ENCODE measurements at regions not wholly inside any gene's neighbourhood (a gene's known extent, or its start where the extent isn't known, plus 50 kb on each side); places are given as distances from the start of the nearest gene placed in this dataset.
"Not testable (repeated sequence)": the region's sequence is repeated elsewhere in the genome, so short reads cannot be mapped to it uniquely, and the experiment has no call there.

- Histone ChIP-seq H3K4me1 (ENCODE audit: control insufficient read depth in 3 of 3, insufficient read depth in 3 of 3, low read length in 3 of 3) (peaks cover 0 to 9% (median 0%) of the 10 kb centered on the region in 3 donors), H3K4me3 (ENCODE audit: low read length in 3 of 3) (no peak overlapping the region), H3K36me3 (ENCODE audit: control insufficient read depth in 3 of 3, insufficient read depth in 3 of 3, low read length in 3 of 3) (no peaks in the 10 kb centered on the region), H3K9ac (ENCODE audit: low read depth in 1 of 3, low read length in 3 of 3) (no peak overlapping the region), H3K9me3 (ENCODE audit: control insufficient read depth in 3 of 3, low read length in 3 of 3) (no peaks in the 10 kb centered on the region), H3K27me3 (ENCODE audit: control insufficient read depth in 3 of 3, insufficient read depth in 3 of 3, low read length in 3 of 3) (no peaks in the 10 kb centered on the region), H3K27ac (ENCODE audit: low read depth, low read length) (no peak overlapping the region)
Measured at GRCh38 chr7:46930366-46930765, 651.5 kb downstream of the TNS3 start.

GRCh38 chr7:46929359-46929758 lies 652.6 kb downstream of the TNS3 start:
- Histone ChIP-seq H3K4me1 (ENCODE audit: control insufficient read depth in 3 of 3, insufficient read depth in 3 of 3, low read length in 3 of 3) (peaks cover 0 to 9% (median 0%) of the 10 kb centered on the region in 3 donors), H3K27me3 (ENCODE audit: control insufficient read depth in 3 of 3, insufficient read depth in 3 of 3, low read length in 3 of 3) (no peaks in the 10 kb centered on the region), H3K9ac (ENCODE audit: low read depth in 1 of 3, low read length in 3 of 3) (no peak overlapping the region), H3K9me3 (ENCODE audit: control insufficient read depth in 3 of 3, low read length in 3 of 3) (no peaks in the 10 kb centered on the region), H3K4me3 (ENCODE audit: low read length in 3 of 3) (no peak overlapping the region), H3K27ac (ENCODE audit: low read depth, low read length) (no peak overlapping the region), H3K36me3 (ENCODE audit: control insufficient read depth in 3 of 3, insufficient read depth in 3 of 3, low read length in 3 of 3) (no peaks in the 10 kb centered on the region)

GRCh38 chr7:46928719-46929118 lies 653.2 kb downstream of the TNS3 start:
- no peaks in the 10 kb centered on the region for H3K9me3 ChIP-seq (ENCODE audit: control insufficient read depth in 3 of 3, low read length in 3 of 3)
- no peaks in the 10 kb centered on the region for H3K36me3 ChIP-seq (ENCODE audit: control insufficient read depth in 3 of 3, insufficient read depth in 3 of 3, low read length in 3 of 3)
- H3K9ac ChIP-seq (ENCODE audit: low read depth in 1 of 3, low read length in 3 of 3), result no peak overlapping the region
- H3K27ac ChIP-seq (ENCODE audit: low read depth, low read length), result no peak overlapping the region
- no peaks in the 10 kb centered on the region for H3K27me3 ChIP-seq (ENCODE audit: control insufficient read depth in 3 of 3, insufficient read depth in 3 of 3, low read length in 3 of 3)
- H3K4me3 ChIP-seq (ENCODE audit: low read length in 3 of 3), result no peak overlapping the region
- peaks cover 0 to 9% (median 0%) of the 10 kb centered on the region in 3 donors for H3K4me1 ChIP-seq (ENCODE audit: control insufficient read depth in 3 of 3, insufficient read depth in 3 of 3, low read length in 3 of 3)

GRCh38 chr7:46927131-46927810 lies 654.6 kb downstream of the TNS3 start:
- no peak overlapping the region for H3K4me3 ChIP-seq (ENCODE audit: low read length in 3 of 3)
- H3K9ac ChIP-seq (ENCODE audit: low read depth in 1 of 3, low read length in 3 of 3), result no peak overlapping the region
- no peaks in the 10 kb centered on the region for H3K9me3 ChIP-seq (ENCODE audit: control insufficient read depth in 3 of 3, low read length in 3 of 3)
- peaks cover 0 to under 1% (median 0%) of the 10 kb centered on the region in 3 donors for H3K4me1 ChIP-seq (ENCODE audit: control insufficient read depth in 3 of 3, insufficient read depth in 3 of 3, low read length in 3 of 3)
- H3K27me3 ChIP-seq (ENCODE audit: control insufficient read depth in 3 of 3, insufficient read depth in 3 of 3, low read length in 3 of 3), result no peaks in the 10 kb centered on the region
- H3K36me3 ChIP-seq (ENCODE audit: control insufficient read depth in 3 of 3, insufficient read depth in 3 of 3, low read length in 3 of 3), result no peaks in the 10 kb centered on the region
- no peak overlapping the region for H3K27ac ChIP-seq (ENCODE audit: low read depth, low read length)

GRCh38 chr7:46916581-46916980 lies 665.3 kb downstream of the TNS3 start:
- Histone ChIP-seq H3K9ac (ENCODE audit: low read depth in 1 of 3, low read length in 3 of 3) (no peak overlapping the region), H3K36me3 (ENCODE audit: control insufficient read depth in 3 of 3, insufficient read depth in 3 of 3, low read length in 3 of 3) (no peaks in the 10 kb centered on the region), H3K27me3 (ENCODE audit: control insufficient read depth in 3 of 3, insufficient read depth in 3 of 3, low read length in 3 of 3) (no peaks in the 10 kb centered on the region), H3K27ac (ENCODE audit: low read depth, low read length) (no peak overlapping the region), H3K9me3 (ENCODE audit: control insufficient read depth in 3 of 3, low read length in 3 of 3) (no peaks in the 10 kb centered on the region), H3K4me3 (ENCODE audit: low read length in 3 of 3) (no peak overlapping the region), H3K4me1 (ENCODE audit: control insufficient read depth in 3 of 3, insufficient read depth in 3 of 3, low read length in 3 of 3) (no peaks in the 10 kb centered on the region)

GRCh38 chr7:46912692-46913091 lies 669.2 kb downstream of the TNS3 start:
- Histone ChIP-seq H3K27me3 (ENCODE audit: control insufficient read depth in 3 of 3, insufficient read depth in 3 of 3, low read length in 3 of 3) (no peaks in the 10 kb centered on the region), H3K9me3 (ENCODE audit: control insufficient read depth in 3 of 3, low read length in 3 of 3) (no peaks in the 10 kb centered on the region), H3K4me1 (ENCODE audit: control insufficient read depth in 3 of 3, insufficient read depth in 3 of 3, low read length in 3 of 3) (no peaks in the 10 kb centered on the region), H3K27ac (ENCODE audit: low read depth, low read length) (no peak overlapping the region), H3K4me3 (ENCODE audit: low read length in 3 of 3) (no peak overlapping the region), H3K36me3 (ENCODE audit: control insufficient read depth in 3 of 3, insufficient read depth in 3 of 3, low read length in 3 of 3) (no peaks in the 10 kb centered on the region), H3K9ac (ENCODE audit: low read depth in 1 of 3, low read length in 3 of 3) (no peak overlapping the region)

GRCh38 chr7:46909601-46910051 lies 672.3 kb downstream of the TNS3 start:
- H3K4me1 ChIP-seq (ENCODE audit: control insufficient read depth in 3 of 3, insufficient read depth in 3 of 3, low read length in 3 of 3), result no peaks in the 10 kb centered on the region
- H3K9ac ChIP-seq (ENCODE audit: low read depth in 1 of 3, low read length in 3 of 3), result no peak overlapping the region
- H3K27me3 ChIP-seq (ENCODE audit: control insufficient read depth in 3 of 3, insufficient read depth in 3 of 3, low read length in 3 of 3), result no peaks in the 10 kb centered on the region

GRCh38 chr7:46908770-46909169 lies 673.1 kb downstream of the TNS3 start:
- H3K27ac ChIP-seq (ENCODE audit: low read depth, low read length), result no peak overlapping the region
- H3K36me3 ChIP-seq (ENCODE audit: control insufficient read depth in 3 of 3, insufficient read depth in 3 of 3, low read length in 3 of 3), result no peaks in the 10 kb centered on the region
- no peaks in the 10 kb centered on the region for H3K4me1 ChIP-seq (ENCODE audit: control insufficient read depth in 3 of 3, insufficient read depth in 3 of 3, low read length in 3 of 3)
- no peak overlapping the region for H3K4me3 ChIP-seq (ENCODE audit: low read length in 3 of 3)
- no peaks in the 10 kb centered on the region for H3K9me3 ChIP-seq (ENCODE audit: control insufficient read depth in 3 of 3, low read length in 3 of 3)
- no peak overlapping the region for H3K9ac ChIP-seq (ENCODE audit: low read depth in 1 of 3, low read length in 3 of 3)
- H3K27me3 ChIP-seq (ENCODE audit: control insufficient read depth in 3 of 3, insufficient read depth in 3 of 3, low read length in 3 of 3), result no peaks in the 10 kb centered on the region

More at GRCh38 chr7:46909601-46910051, 672.3 kb downstream of the TNS3 start:
- Histone ChIP-seq H3K27ac (ENCODE audit: low read depth, low read length) (no peak overlapping the region), H3K9me3 (ENCODE audit: control insufficient read depth in 3 of 3, low read length in 3 of 3) (no peaks in the 10 kb centered on the region), H3K36me3 (ENCODE audit: control insufficient read depth in 3 of 3, insufficient read depth in 3 of 3, low read length in 3 of 3) (no peaks in the 10 kb centered on the region), H3K4me3 (ENCODE audit: low read length in 3 of 3) (no peak overlapping the region)

- not testable (repeated sequence) for H3K36me3 ChIP-seq (ENCODE audit: control insufficient read depth in 3 of 3, insufficient read depth in 3 of 3, low read length in 3 of 3); H3K9ac ChIP-seq (ENCODE audit: low read depth in 1 of 3, low read length in 3 of 3); H3K27ac ChIP-seq (ENCODE audit: low read depth, low read length); H3K4me3 ChIP-seq (ENCODE audit: low read length in 3 of 3); H3K27me3 ChIP-seq (ENCODE audit: control insufficient read depth in 3 of 3, insufficient read depth in 3 of 3, low read length in 3 of 3); H3K4me1 ChIP-seq (ENCODE audit: control insufficient read depth in 3 of 3, insufficient read depth in 3 of 3, low read length in 3 of 3); H3K9me3 ChIP-seq (ENCODE audit: control insufficient read depth in 3 of 3, low read length in 3 of 3)
Measured at GRCh38 chr7:46904523-46904922, 677.4 kb downstream of the TNS3 start.

GRCh38 chr7:46902463-46902862 lies 679.4 kb downstream of the TNS3 start:
- Histone ChIP-seq H3K9me3 (ENCODE audit: control insufficient read depth in 3 of 3, low read length in 3 of 3) (peaks cover 0 to 2% (median 0%) of the 10 kb centered on the region in 3 donors), H3K36me3 (ENCODE audit: control insufficient read depth in 3 of 3, insufficient read depth in 3 of 3, low read length in 3 of 3) (no peaks in the 10 kb centered on the region), H3K4me1 (ENCODE audit: control insufficient read depth in 3 of 3, insufficient read depth in 3 of 3, low read length in 3 of 3) (no peaks in the 10 kb centered on the region), H3K27ac (ENCODE audit: low read depth, low read length) (no peak overlapping the region), H3K4me3 (ENCODE audit: low read length in 3 of 3) (no peak overlapping the region), H3K27me3 (ENCODE audit: control insufficient read depth in 3 of 3, insufficient read depth in 3 of 3, low read length in 3 of 3) (no peaks in the 10 kb centered on the region), H3K9ac (ENCODE audit: low read depth in 1 of 3, low read length in 3 of 3) (no peak overlapping the region)

Data from skeletal muscle tissue (tissue), 3 donors.